Neural cell (in vitro differentiated cells): ENCODE measurements at regions not wholly inside any gene's neighbourhood (a gene's known extent, or its start where the extent isn't known, plus 50 kb on each side); places are given as distances from the start of the nearest gene placed in this dataset.

Experiments used
- H2AFZ ChIP-seq: fragments of 200-600, 300-800 bp; sonication (generic), shearing (Covaris generic); 2 replicates; pipeline ENCODE4 v1.6.0; 2014; ENCODE audit warnings: low read depth, mild to moderate bottlenecking, antibody characterized with exemption, low read length, moderate library complexity
- H3F3A ChIP-seq: fragments of 200-600 bp; shearing (Covaris generic); 2 replicates; pipeline ENCODE4 v1.6.1; 2016; ENCODE audit warnings: mild to moderate bottlenecking, moderate library complexity, mixed read lengths, antibody characterized with exemption, low read length; ENCODE audit not compliant: insufficient read depth, poor library complexity, severe bottlenecking
- H3K27ac ChIP-seq: fragments of 200-600, 300-800 bp; sonication (generic), shearing (Covaris generic); 2 replicates; pipeline ENCODE4 v1.5.1; 2014; ENCODE audit warnings: mild to moderate bottlenecking, low read length, moderate library complexity
- H3K27me3 ChIP-seq: fragments of 300-800, 200-600 bp; sonication (generic), shearing (Covaris generic); 2 replicates; pipeline ENCODE4 v1.6.0; 2014; ENCODE audit warnings: mild to moderate bottlenecking, low read depth, low read length, moderate library complexity; ENCODE audit not compliant: insufficient read depth
- H3K36me3 ChIP-seq: fragments of 300-800, 200-600 bp; sonication (generic), shearing (Covaris generic); 2 replicates; pipeline ENCODE4 v1.5.1; 2014; ENCODE audit warnings: mild to moderate bottlenecking, antibody characterized with exemption, low read length, moderate library complexity; ENCODE audit not compliant: insufficient read depth
- H3K4me2 ChIP-seq: fragments of 300-800, 200-600 bp; sonication (generic), shearing (Covaris generic); 2 replicates; pipeline ENCODE4 v1.6.0; 2014; ENCODE audit warnings: mild to moderate bottlenecking, low read length
- H3K4me3 ChIP-seq: fragments of 300-800, 200-600 bp; sonication (generic), shearing (Covaris generic); 2 replicates; pipeline ENCODE4 v1.5.1; 2014; ENCODE audit warnings: mild to moderate bottlenecking, low read length, moderate library complexity
- H3K79me2 ChIP-seq: fragments of 200-600 bp; shearing (Covaris generic); replicated peaks from 2 replicates; pipeline ENCODE4 v1.6.0; 2014; ENCODE audit warnings: mild to moderate bottlenecking, low read length, moderate library complexity; ENCODE audit not compliant: insufficient read depth
- H3K9ac ChIP-seq: fragments of 300-800, 200-600 bp; sonication (generic), shearing (Covaris generic); 2 replicates; pipeline ENCODE4 v1.6.1; 2016; ENCODE audit warnings: mild to moderate bottlenecking, low read length, mixed read lengths
- H3K9me2 ChIP-seq: fragments of 200-600 bp; shearing (Covaris generic); 2 replicates; pipeline ENCODE4 v1.6.1; 2016; ENCODE audit warnings: mild to moderate bottlenecking, low read length, mixed read lengths; ENCODE audit not compliant: insufficient read depth
- H3K9me3 ChIP-seq: fragments of 200-600, 300-800 bp; sonication (generic), shearing (Covaris generic); 2 replicates; pipeline ENCODE4 v1.6.1; 2016; ENCODE audit warnings: mild to moderate bottlenecking, mixed run types, low read length, moderate library complexity, mixed read lengths
- H4K20me1 ChIP-seq: fragments of 200-600 bp; shearing (Covaris generic); 2 replicates; pipeline ENCODE4 v1.6.1; 2016; ENCODE audit warnings: mild to moderate bottlenecking, mixed run types; ENCODE audit not compliant: insufficient read depth
- EP300 ChIP-seq: fragments of 450-650 bp; conservative IDR thresholded peaks from 2 replicates; pipeline ENCODE4 v1.6.1; 2014; ENCODE audit warnings: antibody characterized with exemption, mild to moderate bottlenecking, moderate library complexity; ENCODE audit not compliant: poor library complexity, severe bottlenecking
- EZH2 ChIP-seq: fragments of 200-600, 300-800 bp; shearing (Covaris generic), sonication (generic); IDR thresholded peaks from 2 replicates; pipeline ENCODE4 v1.6.1; 2014; ENCODE audit warnings: antibody characterized with exemption, low read length, borderline replicate concordance, mild to moderate bottlenecking; ENCODE audit not compliant: insufficient read depth, poor library complexity, severe bottlenecking
- MXI1 ChIP-seq: fragments of 450-650 bp; conservative IDR thresholded peaks from 2 replicates; pipeline ENCODE4 v1.6.1; 2014; ENCODE audit warnings: antibody characterized with exemption, mild to moderate bottlenecking; ENCODE audit not compliant: poor library complexity, severe bottlenecking
- POLR2AphosphoS5 ChIP-seq: IDR thresholded peaks from 2 replicates; pipeline ENCODE4 v1.6.1; 2012
- RAD21 ChIP-seq: fragments of 450-650 bp; conservative IDR thresholded peaks from 2 replicates; pipeline ENCODE4 v1.6.1; 2014; ENCODE audit warnings: antibody characterized with exemption, mild to moderate bottlenecking, moderate library complexity
- REST ChIP-seq: IDR thresholded peaks from 2 replicates; pipeline ENCODE4 v1.6.1; 2012; ENCODE audit warnings: borderline replicate concordance
- SMC3 ChIP-seq: fragments of 450-650 bp; conservative IDR thresholded peaks from 2 replicates; pipeline ENCODE4 v1.6.1; 2014; ENCODE audit warnings: antibody characterized with exemption, mild to moderate bottlenecking, moderate library complexity; ENCODE audit not compliant: poor library complexity
- TAF1 ChIP-seq: IDR thresholded peaks from 2 replicates; pipeline ENCODE4 v1.6.1; 2012; ENCODE audit warnings: low read depth
- TF ChIP-seq, protein P1 (sequence below): fragments of 450-650 bp; IDR thresholded peaks from 2 replicates; pipeline ENCODE4 v1.5.1; 2014; ENCODE audit warnings: antibody characterized with exemption, mild to moderate bottlenecking, moderate library complexity; ENCODE audit not compliant: poor library complexity, severe bottlenecking

- TF ChIP-seq MXI1 (no peak), EP300 (no peak), TAF1 (no peak), SMC3 (no peak), RAD21 (no peak), REST (no peak), POLR2AphosphoS5 (no peak), EZH2 (no peak)
- TF ChIP-seq, protein P1, sequence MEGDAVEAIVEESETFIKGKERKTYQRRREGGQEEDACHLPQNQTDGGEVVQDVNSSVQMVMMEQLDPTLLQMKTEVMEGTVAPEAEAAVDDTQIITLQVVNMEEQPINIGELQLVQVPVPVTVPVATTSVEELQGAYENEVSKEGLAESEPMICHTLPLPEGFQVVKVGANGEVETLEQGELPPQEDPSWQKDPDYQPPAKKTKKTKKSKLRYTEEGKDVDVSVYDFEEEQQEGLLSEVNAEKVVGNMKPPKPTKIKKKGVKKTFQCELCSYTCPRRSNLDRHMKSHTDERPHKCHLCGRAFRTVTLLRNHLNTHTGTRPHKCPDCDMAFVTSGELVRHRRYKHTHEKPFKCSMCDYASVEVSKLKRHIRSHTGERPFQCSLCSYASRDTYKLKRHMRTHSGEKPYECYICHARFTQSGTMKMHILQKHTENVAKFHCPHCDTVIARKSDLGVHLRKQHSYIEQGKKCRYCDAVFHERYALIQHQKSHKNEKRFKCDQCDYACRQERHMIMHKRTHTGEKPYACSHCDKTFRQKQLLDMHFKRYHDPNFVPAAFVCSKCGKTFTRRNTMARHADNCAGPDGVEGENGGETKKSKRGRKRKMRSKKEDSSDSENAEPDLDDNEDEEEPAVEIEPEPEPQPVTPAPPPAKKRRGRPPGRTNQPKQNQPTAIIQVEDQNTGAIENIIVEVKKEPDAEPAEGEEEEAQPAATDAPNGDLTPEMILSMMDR = no peak
- Histone ChIP-seq H3K36me3 (no peaks in the 10 kb centered on the region), H3K9me3 (no peaks in the 10 kb centered on the region), H4K20me1 (no peaks in the 10 kb centered on the region), H3K4me3 (no peak overlapping the region), H3F3A (no peaks in the 10 kb centered on the region), H3K27ac (no peak overlapping the region), H3K4me2 (no peak overlapping the region), H2AFZ (no peak overlapping the region), H3K27me3 (no peaks in the 10 kb centered on the region), H3K9me2 (no peaks in the 10 kb centered on the region), H3K79me2 (no peaks in the 10 kb centered on the region), H3K9ac (no peak overlapping the region)
These were observed 900.0 kb downstream of the LUZP2 start for GRCh38 chr11:25396847-25397246.

GRCh38 chr11:25408146-25408545 is 911.3 kb downstream of the LUZP2 start:
- H3K4me2 ChIP-seq = no peak overlapping the region
- H3K27me3 ChIP-seq = no peaks in the 10 kb centered on the region
- H3K4me3 ChIP-seq = no peak overlapping the region
- H3K79me2 ChIP-seq = no peaks in the 10 kb centered on the region
- no peak for TF ChIP-seq RAD21
- no peak for TF ChIP-seq SMC3
- TF ChIP-seq EP300 = no peak
- no peak for TF ChIP-seq REST
- TF ChIP-seq, protein P1 = no peak
- TF ChIP-seq POLR2AphosphoS5 = no peak
- TF ChIP-seq EZH2 = no peak
- TF ChIP-seq MXI1 = no peak
- no peak for TF ChIP-seq TAF1
- no peak overlapping the region for H3K9ac ChIP-seq
- no peaks in the 10 kb centered on the region for H3K9me3 ChIP-seq
- H3F3A ChIP-seq = no peaks in the 10 kb centered on the region
- no peaks in the 10 kb centered on the region for H3K36me3 ChIP-seq
- no peaks in the 10 kb centered on the region for H3K9me2 ChIP-seq
- H2AFZ ChIP-seq = no peak overlapping the region
- no peak overlapping the region for H3K27ac ChIP-seq
- H4K20me1 ChIP-seq = no peaks in the 10 kb centered on the region
